Activated effector memory CD4-positive, alpha-beta T cell treated with Interleukin-2 at 50 U/mL for 16 hours (primary cell): ENCODE measurements at regions not wholly inside any gene's neighbourhood (a gene's known extent, or its start where the extent isn't known, plus 50 kb on each side); places are given as distances from the start of the nearest gene placed in this dataset.
A peak's percentile ranks its signal among the peaks of the same experiment; 100 is the strongest.
"Not testable (repeated sequence)": the region's sequence is repeated elsewhere in the genome, so short reads cannot be mapped to it uniquely, and the experiment has no call there.

Experiments used
- DNase-seq: peaks from one replicate; pipeline ENCODE4 v3.0.0-alpha.2; 2020

- no peak for DNase-seq
These were observed 66.8 kb upstream of the CHST15 start for GRCh38 chr10:124160176-124160575.

- DNase-seq: no peak
These were observed 65.8 kb upstream of the CHST15 start for GRCh38 chr10:124159153-124159552.

GRCh38 chr10:124158592-124158991 lies 65.2 kb upstream of the CHST15 start:
- no peak for DNase-seq

GRCh38 chr10:124157271-124157681 lies 63.9 kb upstream of the CHST15 start:
- no peak for DNase-seq

- DNase-seq: no peak
These were observed 63.3 kb upstream of the CHST15 start for GRCh38 chr10:124156524-124157260.

- no peak for DNase-seq
These were observed 62.5 kb upstream of the CHST15 start for GRCh38 chr10:124155781-124156435.

- peak; percentile 16 for DNase-seq
These were observed 59.8 kb upstream of the CHST15 start for GRCh38 chr10:124153023-124153826.

GRCh38 chr10:124152139-124153022 lies 59.0 kb upstream of the CHST15 start:
- DNase-seq: no peak

GRCh38 chr10:124151466-124152095 lies 58.2 kb upstream of the CHST15 start:
- no peak for DNase-seq

- no peak for DNase-seq
These were observed 57.5 kb upstream of the CHST15 start for GRCh38 chr10:124150807-124151417.

GRCh38 chr10:124150189-124150806 lies 56.9 kb upstream of the CHST15 start:
- no peak for DNase-seq

GRCh38 chr10:124149189-124150042 lies 56.0 kb upstream of the CHST15 start:
- DNase-seq: no peak

- DNase-seq: not testable (repeated sequence)
These were observed 55.3 kb upstream of the CHST15 start for GRCh38 chr10:124148509-124149188.

- DNase-seq: no peak
These were observed 53.1 kb upstream of the CHST15 start for GRCh38 chr10:124146483-124146882.

GRCh38 chr10:124145109-124145870 lies 51.9 kb upstream of the CHST15 start:
- no peak for DNase-seq

- DNase-seq: no peak
These were observed 51.1 kb upstream of the CHST15 start for GRCh38 chr10:124144536-124144935.

GRCh38 chr10:124143721-124144120 lies 50.3 kb upstream of the CHST15 start:
- no peak for DNase-seq
